Upper lobe of left lung (tissue), 4 donors: ENCODE measurements at regions not wholly inside any gene's neighbourhood (a gene's known extent, or its start where the extent isn't known, plus 50 kb on each side); places are given as distances from the start of the nearest gene placed in this dataset.

Source experiments
- CTCF ChIP-seq, 6 experiments: fragments of 450-650 bp in 4 of 6; fragments of 200-600 bp in 2 of 6; sonication (generic) in 2 of 6; IDR thresholded peaks; one replicate each; pipeline ENCODE4 v1.5.1; 2016 to 2019; ENCODE audit warnings: antibody characterized with exemption in 6 of 6
- EP300 ChIP-seq, 4 donors: sonication (generic); formaldehyde crosslinking; IDR thresholded peaks; one replicate each; pipeline ENCODE4 v1.5.1; 2017; ENCODE audit warnings: antibody characterized with exemption in 4 of 4, control low read depth in 2 of 4
- POLR2AphosphoS5 ChIP-seq, 2 donors: sonication (generic); formaldehyde crosslinking; IDR thresholded peaks; one replicate each; pipeline ENCODE4 v1.5.1; 2017; ENCODE audit warnings: antibody characterized with exemption in 2 of 2

- TF ChIP-seq POLR2AphosphoS5 (IDR thresholded peaks at IDR 0.05) = no peak
- no peak for TF ChIP-seq EP300 (IDR thresholded peaks at IDR 0.05)
- no peak for TF ChIP-seq CTCF (IDR thresholded peaks at IDR 0.05)
Measured at GRCh38 chr13:40492511-40492910, 173.9 kb downstream of the FOXO1 start.
